HEK293 (cell line): ENCODE measurements at regions not wholly inside any gene's neighbourhood (a gene's known extent, or its start where the extent isn't known, plus 50 kb on each side); places are given as distances from the start of the nearest gene placed in this dataset.

ENCODE experiments used
- CTCF ChIA-PET: fragments of 350-600 bp; formaldehyde crosslinking; extraction: SDS; loops from one replicate; lab custom pipeline; 2021; ENCODE audit warnings: antibody characterized with exemption; lab: Yijun Ruan, JAX
- POLR2A ChIA-PET: fragments of 300-600 bp; formaldehyde crosslinking; extraction: SDS; loops from one replicate; lab custom pipeline; 2020; ENCODE audit warnings: antibody characterized with exemption, inconsistent platforms; lab: Yijun Ruan, JAX
- H3K27ac ChIP-seq: fragments of 200-500 bp; sonication (Bioruptor generic); 2 replicates; pipeline ENCODE4 v1.5.1; 2014; ENCODE audit warnings: low read depth, low read length, control low read depth, inconsistent platforms; ENCODE audit errors: extremely low read depth
- H3K36me3 ChIP-seq, 2 experiments: fragments of 200-500 bp in 1 of 2; sonication (Bioruptor generic) in 1 of 2; 1 replicate in 1 of 2; 2 replicates in 1 of 2; pipeline ENCODE4 v1.5.1; 2014 to 2017; ENCODE audit warnings: inconsistent platforms in 2 of 2, low read length in 2 of 2; ENCODE audit not compliant: control insufficient read depth in 2 of 2, insufficient read depth in 1 of 2
- H3K4me1 ChIP-seq: fragments of 200-500 bp; sonication (Bioruptor generic); 2 replicates; pipeline ENCODE4 v1.5.1; 2014; ENCODE audit warnings: mild to moderate bottlenecking, low read length, inconsistent platforms; ENCODE audit not compliant: control insufficient read depth, insufficient read depth
- H3K4me3 ChIP-seq: 2 replicates; pipeline ENCODE4 v1.5.1; 2011; ENCODE audit warnings: low read depth, mild to moderate bottlenecking, control low read depth, low read length, moderate library complexity
- H3K9me3 ChIP-seq: fragments of 200-500 bp; sonication (Bioruptor generic); 2 replicates; pipeline ENCODE4 v1.5.1; 2014; ENCODE audit warnings: low read depth, low read length, inconsistent platforms; ENCODE audit not compliant: control insufficient read depth, insufficient read depth
- GFI1B ChIP-seq: fragments of 450-650 bp; formaldehyde crosslinking; IDR thresholded peaks from 2 replicates; pipeline ENCODE4 v1.5.1; 2016; ENCODE audit warnings: missing biosample characterization, missing genetic modification characterization
- HOXA7 ChIP-seq: sonication (generic); formaldehyde crosslinking; IDR thresholded peaks from 2 replicates; pipeline ENCODE4 v1.8.1; 2022; ENCODE audit warnings: missing genetic modification reagents, borderline replicate concordance
- PRDM6 ChIP-seq: fragments of 450-650 bp; formaldehyde crosslinking; IDR thresholded peaks from 2 replicates; pipeline ENCODE4 v1.5.1; 2017; ENCODE audit warnings: missing biosample characterization, missing genetic modification characterization
- SP7 ChIP-seq: fragments of 450-650 bp; formaldehyde crosslinking; IDR thresholded peaks from 2 replicates; pipeline ENCODE4 v1.5.1; 2016; ENCODE audit warnings: missing biosample characterization, missing genetic modification characterization
- ZBTB20 ChIP-seq: fragments of 450-650 bp; formaldehyde crosslinking; IDR thresholded peaks from 2 replicates; pipeline ENCODE4 v1.5.1; 2016; ENCODE audit warnings: missing biosample characterization, missing genetic modification characterization
- ZBTB7A ChIP-seq: fragments of 450-650 bp; formaldehyde crosslinking; IDR thresholded peaks from 2 replicates; pipeline ENCODE4 v1.5.1; 2016; ENCODE audit warnings: low read depth, missing biosample characterization, missing genetic modification characterization
- ZFP37 ChIP-seq: fragments of 450-650 bp; formaldehyde crosslinking; IDR thresholded peaks from 2 replicates; pipeline ENCODE4 v1.5.1; 2016; ENCODE audit warnings: missing biosample characterization, missing genetic modification characterization
- ZNF112 ChIP-seq: fragments of 450-650 bp; formaldehyde crosslinking; IDR thresholded peaks from 2 replicates; pipeline ENCODE4 v1.5.0; 2017; ENCODE audit warnings: missing biosample characterization, missing genetic modification characterization
- ZNF202 ChIP-seq: fragments of 450-650 bp; formaldehyde crosslinking; IDR thresholded peaks from 2 replicates; pipeline ENCODE4 v1.5.1; 2016; ENCODE audit warnings: missing biosample characterization, missing genetic modification characterization, borderline replicate concordance
- ZNF292 ChIP-seq: fragments of 450-650 bp; formaldehyde crosslinking; IDR thresholded peaks from 2 replicates; pipeline ENCODE4 v1.5.1; 2016; ENCODE audit warnings: low read depth, missing biosample characterization, missing genetic modification characterization, borderline replicate concordance
- ZNF391 ChIP-seq: fragments of 450-650 bp; formaldehyde crosslinking; IDR thresholded peaks from 2 replicates; pipeline ENCODE4 v1.5.1; 2016; ENCODE audit warnings: low read depth, missing biosample characterization, missing genetic modification characterization, borderline replicate concordance
- ZNF529 ChIP-seq: fragments of 450-650 bp; formaldehyde crosslinking; IDR thresholded peaks from 2 replicates; pipeline ENCODE4 v1.5.1; 2017; ENCODE audit warnings: missing genetic modification characterization, missing biosample characterization; ENCODE audit not compliant: insufficient replicate concordance
- ZNF558 ChIP-seq: fragments of 450-650 bp; formaldehyde crosslinking; IDR thresholded peaks from 2 replicates; pipeline ENCODE4 v1.5.1; 2016; ENCODE audit warnings: missing biosample characterization, missing genetic modification characterization
- ZNF610 ChIP-seq: fragments of 450-650 bp; formaldehyde crosslinking; IDR thresholded peaks from 2 replicates; pipeline ENCODE4 v1.5.1; 2016; ENCODE audit warnings: missing biosample characterization, missing genetic modification characterization, borderline replicate concordance
- ZNF629 ChIP-seq: fragments of 450-650 bp; formaldehyde crosslinking; IDR thresholded peaks from 2 replicates; pipeline ENCODE4 v1.5.1; 2017; ENCODE audit warnings: missing biosample characterization, missing genetic modification characterization
- ZNF658 ChIP-seq: fragments of 450-650 bp; formaldehyde crosslinking; IDR thresholded peaks from 2 replicates; pipeline ENCODE4; 2016; ENCODE audit warnings: missing biosample characterization, missing genetic modification characterization
- ZNF677 ChIP-seq: fragments of 450-650 bp; IDR thresholded peaks from 2 replicates; pipeline ENCODE4 v1.5.0; 2018; ENCODE audit warnings: missing biosample characterization, mild to moderate bottlenecking, missing genetic modification characterization, moderate library complexity
- ZSCAN4 ChIP-seq: fragments of 450-650 bp; formaldehyde crosslinking; IDR thresholded peaks from 2 replicates; pipeline ENCODE4 v1.5.1; 2017; ENCODE audit warnings: missing biosample characterization, missing genetic modification characterization
- TF ChIP-seq, protein P1 (sequence below): fragments of 450-650 bp; formaldehyde crosslinking; IDR thresholded peaks from 2 replicates; pipeline ENCODE4 v1.5.1; 2016; ENCODE audit warnings: missing biosample characterization, missing genetic modification characterization
- TF ChIP-seq, protein P2 (sequence below): fragments of 450-650 bp; formaldehyde crosslinking; IDR thresholded peaks from 2 replicates; pipeline ENCODE4 v1.5.1; 2016; ENCODE audit warnings: missing biosample characterization, missing genetic modification characterization
- TF ChIP-seq, protein P3 (sequence below): fragments of 450-650 bp; IDR thresholded peaks from 2 replicates; pipeline ENCODE4 v1.5.1; 2018; ENCODE audit warnings: missing biosample characterization, missing genetic modification characterization

DNA sequence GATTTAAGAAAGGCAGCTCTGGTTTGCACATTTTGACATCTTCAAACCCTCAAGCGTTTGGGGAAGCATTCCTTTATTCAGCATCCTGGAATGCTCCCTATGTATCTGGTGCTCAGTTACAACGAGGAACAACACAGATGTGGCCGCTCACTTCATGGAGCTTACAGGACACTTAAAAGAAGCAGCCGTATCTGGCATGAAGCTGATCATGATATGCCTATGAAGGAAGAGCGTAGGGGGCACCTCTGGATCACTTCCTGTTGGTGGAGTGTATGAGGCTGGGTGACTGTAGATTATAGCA, 72.3 kb upstream of the TP53I11 start:
- TF ChIP-seq ZNF391 (tag by site-specific recombination) (no peak), ZNF610 (no peak), HOXA7 (CRISPR knock-in tag) (no peak), ZBTB20 (tag by site-specific recombination) (no peak), GFI1B (tag by site-specific recombination) (no peak), ZNF292 (tag by site-specific recombination) (no peak), ZNF112 (tag by site-specific recombination) (no peak), ZNF677 (tag by site-specific recombination) (no peak), ZFP37 (no peak), ZNF202 (no peak), ZNF558 (no peak), ZSCAN4 (tag by site-specific recombination) (no peak), ZNF529 (tag by site-specific recombination) (no peak), ZNF629 (tag by site-specific recombination) (no peak)
- TF ChIP-seq, protein P1, sequence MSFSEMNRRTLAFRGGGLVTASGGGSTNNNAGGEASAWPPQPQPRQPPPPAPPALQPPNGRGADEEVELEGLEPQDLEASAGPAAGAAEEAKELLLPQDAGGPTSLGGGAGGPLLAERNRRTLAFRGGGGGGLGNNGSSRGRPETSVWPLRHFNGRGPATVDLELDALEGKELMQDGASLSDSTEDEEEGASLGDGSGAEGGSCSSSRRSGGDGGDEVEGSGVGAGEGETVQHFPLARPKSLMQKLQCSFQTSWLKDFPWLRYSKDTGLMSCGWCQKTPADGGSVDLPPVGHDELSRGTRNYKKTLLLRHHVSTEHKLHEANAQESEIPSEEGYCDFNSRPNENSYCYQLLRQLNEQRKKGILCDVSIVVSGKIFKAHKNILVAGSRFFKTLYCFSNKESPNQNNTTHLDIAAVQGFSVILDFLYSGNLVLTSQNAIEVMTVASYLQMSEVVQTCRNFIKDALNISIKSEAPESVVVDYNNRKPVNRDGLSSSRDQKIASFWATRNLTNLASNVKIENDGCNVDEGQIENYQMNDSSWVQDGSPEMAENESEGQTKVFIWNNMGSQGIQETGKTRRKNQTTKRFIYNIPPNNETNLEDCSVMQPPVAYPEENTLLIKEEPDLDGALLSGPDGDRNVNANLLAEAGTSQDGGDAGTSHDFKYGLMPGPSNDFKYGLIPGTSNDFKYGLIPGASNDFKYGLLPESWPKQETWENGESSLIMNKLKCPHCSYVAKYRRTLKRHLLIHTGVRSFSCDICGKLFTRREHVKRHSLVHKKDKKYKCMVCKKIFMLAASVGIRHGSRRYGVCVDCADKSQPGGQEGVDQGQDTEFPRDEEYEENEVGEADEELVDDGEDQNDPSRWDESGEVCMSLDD (tag by site-specific recombination) = no peak
- TF ChIP-seq, protein P2, sequence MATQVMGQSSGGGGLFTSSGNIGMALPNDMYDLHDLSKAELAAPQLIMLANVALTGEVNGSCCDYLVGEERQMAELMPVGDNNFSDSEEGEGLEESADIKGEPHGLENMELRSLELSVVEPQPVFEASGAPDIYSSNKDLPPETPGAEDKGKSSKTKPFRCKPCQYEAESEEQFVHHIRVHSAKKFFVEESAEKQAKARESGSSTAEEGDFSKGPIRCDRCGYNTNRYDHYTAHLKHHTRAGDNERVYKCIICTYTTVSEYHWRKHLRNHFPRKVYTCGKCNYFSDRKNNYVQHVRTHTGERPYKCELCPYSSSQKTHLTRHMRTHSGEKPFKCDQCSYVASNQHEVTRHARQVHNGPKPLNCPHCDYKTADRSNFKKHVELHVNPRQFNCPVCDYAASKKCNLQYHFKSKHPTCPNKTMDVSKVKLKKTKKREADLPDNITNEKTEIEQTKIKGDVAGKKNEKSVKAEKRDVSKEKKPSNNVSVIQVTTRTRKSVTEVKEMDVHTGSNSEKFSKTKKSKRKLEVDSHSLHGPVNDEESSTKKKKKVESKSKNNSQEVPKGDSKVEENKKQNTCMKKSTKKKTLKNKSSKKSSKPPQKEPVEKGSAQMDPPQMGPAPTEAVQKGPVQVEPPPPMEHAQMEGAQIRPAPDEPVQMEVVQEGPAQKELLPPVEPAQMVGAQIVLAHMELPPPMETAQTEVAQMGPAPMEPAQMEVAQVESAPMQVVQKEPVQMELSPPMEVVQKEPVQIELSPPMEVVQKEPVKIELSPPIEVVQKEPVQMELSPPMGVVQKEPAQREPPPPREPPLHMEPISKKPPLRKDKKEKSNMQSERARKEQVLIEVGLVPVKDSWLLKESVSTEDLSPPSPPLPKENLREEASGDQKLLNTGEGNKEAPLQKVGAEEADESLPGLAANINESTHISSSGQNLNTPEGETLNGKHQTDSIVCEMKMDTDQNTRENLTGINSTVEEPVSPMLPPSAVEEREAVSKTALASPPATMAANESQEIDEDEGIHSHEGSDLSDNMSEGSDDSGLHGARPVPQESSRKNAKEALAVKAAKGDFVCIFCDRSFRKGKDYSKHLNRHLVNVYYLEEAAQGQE = no peak
- H3K9me3 ChIP-seq = no peaks in the 10 kb centered on the region
- no peak overlapping the region for H3K27ac ChIP-seq
- CTCF ChIA-PET = interaction anchor here (2.9 kb wide), 1 partner anchor 81 kb away, joined by 14 read pairs; no protein-coding TSS in a partner anchor
- POLR2A ChIA-PET = no interaction called here
- H3K4me1 ChIP-seq = no peaks in the 10 kb centered on the region; the same call in 1 of the 2 replicates
- no peaks in the 10 kb centered on the region for H3K36me3 ChIP-seq
- no peak overlapping the region for H3K4me3 ChIP-seq

DNA sequence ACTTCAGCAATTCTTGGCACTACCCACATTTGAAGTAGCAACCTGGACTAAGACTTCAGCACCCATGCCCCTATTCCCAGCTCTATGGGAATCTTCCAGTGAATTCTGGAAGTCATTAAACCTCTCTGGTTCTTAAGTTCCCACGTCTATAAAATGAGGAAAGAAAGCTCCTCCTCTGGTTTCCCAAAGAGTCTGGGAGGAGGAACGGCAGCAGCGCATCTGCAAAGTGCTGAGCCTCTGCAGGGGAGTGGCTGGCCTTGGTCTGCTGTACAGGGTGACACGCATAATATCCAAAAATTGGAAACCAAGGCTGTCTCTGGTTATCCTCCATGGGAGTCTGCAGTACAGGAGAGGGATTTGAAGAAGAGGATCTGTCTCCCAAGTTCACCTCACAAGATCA, 73.6 kb upstream of the TP53I11 start:
- H3K9me3 ChIP-seq = no peaks in the 10 kb centered on the region
- H3K27ac ChIP-seq = no peak overlapping the region
- TF ChIP-seq ZNF658 (tag by site-specific recombination) (no peak), ZBTB7A (tag by site-specific recombination) (no peak), SP7 (tag by site-specific recombination) (no peak), PRDM6 (tag by site-specific recombination) (no peak), ZNF292 (tag by site-specific recombination) (no peak)
- TF ChIP-seq, protein P3, sequence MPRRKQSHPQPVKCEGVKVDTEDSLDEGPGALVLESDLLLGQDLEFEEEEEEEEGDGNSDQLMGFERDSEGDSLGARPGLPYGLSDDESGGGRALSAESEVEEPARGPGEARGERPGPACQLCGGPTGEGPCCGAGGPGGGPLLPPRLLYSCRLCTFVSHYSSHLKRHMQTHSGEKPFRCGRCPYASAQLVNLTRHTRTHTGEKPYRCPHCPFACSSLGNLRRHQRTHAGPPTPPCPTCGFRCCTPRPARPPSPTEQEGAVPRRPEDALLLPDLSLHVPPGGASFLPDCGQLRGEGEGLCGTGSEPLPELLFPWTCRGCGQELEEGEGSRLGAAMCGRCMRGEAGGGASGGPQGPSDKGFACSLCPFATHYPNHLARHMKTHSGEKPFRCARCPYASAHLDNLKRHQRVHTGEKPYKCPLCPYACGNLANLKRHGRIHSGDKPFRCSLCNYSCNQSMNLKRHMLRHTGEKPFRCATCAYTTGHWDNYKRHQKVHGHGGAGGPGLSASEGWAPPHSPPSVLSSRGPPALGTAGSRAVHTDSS = no peak
- no peak overlapping the region for H3K4me3 ChIP-seq
- H3K4me1 ChIP-seq = no peaks in the 10 kb centered on the region; the same call in 1 of the 2 replicates
- H3K36me3 ChIP-seq = no peaks in the 10 kb centered on the region
- ChIA-PET CTCF (interaction anchor here (0.6 kb wide), 1 partner anchor 88 kb away, joined by 4 read pairs; no protein-coding TSS in a partner anchor), POLR2A (no interaction called here)
